C4-2B (cell line): ENCODE measurements at regions not wholly inside any gene's neighbourhood (a gene's known extent, or its start where the extent isn't known, plus 50 kb on each side); places are given as distances from the start of the nearest gene placed in this dataset.

ENCODE experiments used
- H3K27ac ChIP-seq: fragments of 450-650 bp; 2 replicates; pipeline ENCODE4 v1.5.1; 2017
- CTCF ChIP-seq: fragments of 450-650 bp; conservative IDR thresholded peaks from 2 replicates; pipeline ENCODE4 v1.5.1; 2017; ENCODE audit warnings: mild to moderate bottlenecking
- ZFX ChIP-seq: fragments of 450-650 bp; IDR thresholded peaks from 2 replicates; pipeline ENCODE4 v1.6.1; 2017

- TF ChIP-seq ZFX: no peak
- TF ChIP-seq CTCF: no peak
- H3K27ac ChIP-seq: no peak overlapping the region
Observed at GRCh38 chr10:93208717-93209464, 135.2 kb downstream of the CYP26A1 start.

GRCh38 chr10:93211991-93212390 lies 138.3 kb downstream of the CYP26A1 start:
- TF ChIP-seq CTCF (no peak), ZFX (no peak)

GRCh38 chr10:93215312-93215711 lies 141.6 kb downstream of the CYP26A1 start:
- H3K27ac ChIP-seq: no peak overlapping the region
- TF ChIP-seq CTCF (no peak), ZFX (no peak)

More at GRCh38 chr10:93211991-93212390, 138.3 kb downstream of the CYP26A1 start:
- no peak overlapping the region for H3K27ac ChIP-seq

- no peak for TF ChIP-seq CTCF
- no peak for TF ChIP-seq ZFX
- no peak overlapping the region for H3K27ac ChIP-seq
Observed at GRCh38 chr10:93216341-93216985, 142.8 kb downstream of the CYP26A1 start.

- H3K27ac ChIP-seq: no peak overlapping the region
- TF ChIP-seq ZFX (no peak), CTCF (no peak)
Observed at GRCh38 chr10:93218386-93218785, 144.7 kb downstream of the CYP26A1 start.

- TF ChIP-seq CTCF (no peak), ZFX (no peak)
- H3K27ac ChIP-seq: no peak overlapping the region
Observed at GRCh38 chr10:93219347-93219746, 145.7 kb downstream of the CYP26A1 start.
